ENCODE measurements at regions not wholly inside any gene's neighbourhood (a gene's known extent, or its start where the extent isn't known, plus 50 kb on each side); places are given as distances from the start of the nearest gene placed in this dataset.

DNA sequence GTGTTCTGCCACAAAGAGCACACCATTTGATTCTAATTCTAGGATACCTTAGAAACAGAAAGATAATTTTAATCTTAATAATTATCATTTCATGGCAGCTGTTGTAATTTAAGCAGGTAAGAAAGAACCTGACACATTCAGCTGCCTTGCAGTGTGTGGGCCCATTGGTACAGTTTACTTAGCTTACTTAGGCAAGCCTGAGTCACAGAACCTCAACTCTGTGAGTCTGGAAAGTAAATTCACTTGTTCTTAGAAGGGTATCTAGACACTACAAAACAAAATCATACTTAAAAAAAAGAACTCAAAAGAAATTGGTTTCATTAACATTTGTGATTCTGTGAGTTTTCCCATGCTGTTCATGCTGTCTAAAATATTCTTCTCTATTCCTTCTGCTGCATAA, 956.3 kb upstream of the SLC39A10 start:
- TF ChIP-seq EZH2 (IDR thresholded peaks at IDR 0.05; ENCODE audit: borderline replicate concordance, insufficient read depth, low read depth, low read length, poor library complexity, severe bottlenecking) (no peak), CTCF (IDR thresholded peaks at IDR 0.05) (no peak)

Measured in B cell (primary cell).